ENCODE measurements at regions not wholly inside any gene's neighbourhood (a gene's known extent, or its start where the extent isn't known, plus 50 kb on each side); places are given as distances from the start of the nearest gene placed in this dataset.
"Not testable (repeated sequence)": the region's sequence is repeated elsewhere in the genome, so short reads cannot be mapped to it uniquely, and the experiment has no call there.

DNA sequence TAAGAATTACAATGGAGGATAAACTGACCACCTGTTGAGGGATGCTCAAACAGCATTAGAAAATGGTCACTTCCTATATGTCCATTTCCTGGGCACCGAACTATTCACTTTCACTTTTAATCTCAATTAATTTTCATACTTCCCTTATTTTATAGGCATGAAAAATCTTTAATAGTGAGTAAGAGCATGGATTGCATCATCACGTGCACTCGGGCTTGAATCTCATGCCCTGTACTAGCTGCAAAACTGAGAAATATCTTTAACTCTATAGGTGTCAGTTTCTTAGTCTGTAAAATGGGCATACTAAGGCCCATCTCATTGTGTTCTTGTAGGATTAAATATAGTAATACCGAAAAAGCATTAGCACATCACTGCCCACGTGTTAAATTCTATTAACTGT is 183.9 kb upstream of the FIGN start:
- no peak for DNase-seq

DNA sequence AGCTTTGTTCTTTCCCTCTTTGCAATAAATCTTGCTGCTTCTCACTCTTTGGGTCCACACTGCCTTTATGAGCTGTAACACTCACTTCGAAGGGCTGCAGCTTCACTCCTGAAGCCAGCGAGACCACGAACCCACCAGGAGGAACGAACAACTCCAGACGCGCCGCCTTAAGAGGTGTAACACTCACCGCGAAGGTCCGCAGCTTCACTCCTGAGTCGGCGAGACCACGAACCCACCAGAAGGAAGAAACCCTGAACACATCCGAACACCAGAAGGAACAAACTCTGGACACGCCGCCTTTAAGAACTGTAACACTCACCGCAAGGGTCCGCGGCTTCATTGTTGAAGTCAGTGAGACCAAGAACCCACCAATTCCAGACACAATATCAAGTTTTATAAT is 178.7 kb upstream of the FIGN start:
- DNase-seq, result not testable (repeated sequence)

DNA sequence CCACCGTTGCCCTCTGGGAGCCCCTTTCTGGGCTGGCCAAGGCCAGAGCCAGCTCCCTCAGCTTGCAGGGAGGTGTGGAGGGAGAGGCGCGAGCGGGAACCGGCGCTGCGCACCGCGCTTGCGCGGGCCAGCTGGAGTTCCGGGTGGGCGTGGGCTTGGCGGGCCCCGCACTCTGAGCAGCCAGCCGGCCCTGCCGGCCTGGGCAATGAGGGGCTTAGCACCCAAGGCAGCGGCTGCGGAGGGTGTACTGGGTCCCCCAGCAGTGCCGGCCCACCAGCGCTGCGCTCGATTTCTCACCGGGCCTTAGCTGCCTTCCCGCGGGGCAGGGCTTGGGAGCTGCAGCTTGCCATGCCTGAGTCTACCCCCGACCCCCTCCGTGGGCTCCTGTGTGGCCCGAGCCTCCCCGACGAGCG is 177.7 kb upstream of the FIGN start:
- not testable (repeated sequence) for DNase-seq

DNA sequence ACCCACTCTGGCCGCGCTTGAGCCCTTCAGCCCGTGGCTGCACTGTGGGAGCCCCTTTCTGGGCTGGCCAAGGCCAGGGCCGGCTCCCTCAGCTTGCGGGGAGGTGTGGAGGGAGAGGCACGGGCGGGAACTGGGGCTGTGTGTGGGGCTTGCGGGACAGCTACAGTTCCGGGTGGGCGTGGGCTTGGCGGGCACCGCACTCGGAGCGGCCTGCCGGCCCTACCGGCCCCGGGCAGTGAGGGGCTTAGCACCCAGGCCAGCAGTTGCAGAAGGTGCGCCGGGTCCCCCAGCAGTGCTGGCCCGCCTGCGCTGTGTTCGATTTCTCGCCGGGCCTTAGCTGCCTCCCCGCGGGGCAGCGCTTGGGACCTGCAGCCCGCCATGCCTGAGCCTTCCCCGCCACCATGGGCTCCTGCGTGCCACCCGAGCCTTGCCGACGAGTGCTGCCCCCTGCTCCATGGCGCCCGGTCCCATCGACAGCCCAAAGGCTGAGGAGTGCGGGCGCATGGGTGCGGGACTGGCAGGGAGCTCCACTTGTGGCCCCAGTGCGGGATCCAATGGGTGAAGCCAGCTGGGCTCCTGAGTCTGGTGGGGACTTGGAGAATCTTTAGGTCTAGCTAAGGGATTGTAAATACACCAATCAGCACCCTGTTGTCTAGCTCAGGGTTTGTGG is 173.7 kb upstream of the FIGN start:
- DNase-seq, result no peak

DNA sequence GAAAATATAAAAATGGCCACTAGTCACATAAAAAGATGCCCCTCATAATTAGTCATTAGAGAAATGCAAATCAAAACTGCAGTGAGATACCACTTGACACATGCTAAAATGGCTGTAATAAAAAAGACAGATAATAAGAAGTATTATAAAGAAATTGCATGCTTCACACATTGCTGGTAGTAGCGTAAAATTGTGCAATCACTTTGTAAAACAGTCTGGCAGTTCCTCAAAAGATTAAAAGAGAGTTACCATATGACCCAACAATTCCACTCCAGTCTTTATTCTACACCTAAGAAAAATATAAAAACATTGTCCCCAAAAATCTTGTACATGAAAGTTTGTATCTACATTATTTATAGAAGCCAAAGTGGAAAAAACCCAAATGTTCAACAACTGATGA is 170.6 kb upstream of the FIGN start:
- no peak for DNase-seq

DNA sequence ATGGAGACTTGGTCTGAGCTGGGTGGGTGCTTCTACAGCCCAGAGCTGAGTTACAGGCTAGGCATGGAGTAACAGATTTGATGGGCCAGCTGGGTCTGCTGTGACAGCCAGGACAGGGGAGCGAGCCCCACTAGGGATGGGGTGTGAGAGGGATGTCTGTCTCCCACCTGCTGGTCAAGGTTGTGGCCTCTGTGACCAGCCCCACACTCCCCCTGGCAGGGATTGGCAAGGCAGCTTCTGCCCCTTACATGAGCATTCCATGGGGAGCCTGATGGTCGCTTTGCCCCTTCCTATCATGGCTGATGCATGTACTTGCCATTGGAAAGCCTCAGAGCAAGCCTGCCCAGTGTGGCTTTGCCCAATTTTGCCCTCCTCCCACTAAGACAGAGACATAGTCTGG is 162.0 kb upstream of the FIGN start:
- no peak for DNase-seq

DNA sequence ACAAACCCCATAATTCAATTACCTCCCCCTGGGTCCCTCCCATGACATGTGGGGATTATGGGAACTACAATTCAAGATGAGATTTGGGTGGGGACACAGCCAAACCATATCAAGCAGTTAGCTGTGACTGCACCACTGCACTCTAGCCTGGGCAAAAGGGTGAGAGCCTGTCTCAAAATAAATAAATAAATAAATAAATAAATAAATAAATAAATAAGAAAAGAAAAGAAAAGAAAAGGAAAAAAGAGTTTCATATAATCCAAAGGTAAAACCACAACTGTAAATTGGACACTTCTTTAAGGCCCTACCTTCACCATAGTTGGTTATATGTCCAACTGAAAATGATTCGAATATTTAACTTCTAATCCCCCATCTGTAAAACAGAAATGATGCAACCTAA is 157.6 kb upstream of the FIGN start:
- DNase-seq, result not testable (repeated sequence)

DNA sequence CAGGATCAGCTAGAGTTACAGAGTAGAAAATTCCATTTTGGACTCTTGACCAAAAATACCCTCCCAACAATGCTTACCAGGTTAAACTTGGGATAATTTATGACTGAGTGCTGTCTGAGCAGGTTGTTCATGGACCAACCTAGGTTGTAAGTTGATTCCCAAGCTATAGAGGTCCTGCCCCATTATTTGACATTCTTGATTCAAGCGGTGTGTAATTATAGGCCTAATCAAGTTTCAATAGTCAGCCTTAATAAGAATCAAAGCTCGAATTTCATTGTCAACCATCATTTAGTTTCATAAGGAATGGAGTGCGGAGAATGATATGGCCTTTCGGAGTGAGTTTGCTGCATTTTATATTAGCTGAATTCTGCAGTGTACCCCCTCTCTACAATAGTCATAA is 152.8 kb upstream of the FIGN start:
- DNase-seq, result no peak

DNA sequence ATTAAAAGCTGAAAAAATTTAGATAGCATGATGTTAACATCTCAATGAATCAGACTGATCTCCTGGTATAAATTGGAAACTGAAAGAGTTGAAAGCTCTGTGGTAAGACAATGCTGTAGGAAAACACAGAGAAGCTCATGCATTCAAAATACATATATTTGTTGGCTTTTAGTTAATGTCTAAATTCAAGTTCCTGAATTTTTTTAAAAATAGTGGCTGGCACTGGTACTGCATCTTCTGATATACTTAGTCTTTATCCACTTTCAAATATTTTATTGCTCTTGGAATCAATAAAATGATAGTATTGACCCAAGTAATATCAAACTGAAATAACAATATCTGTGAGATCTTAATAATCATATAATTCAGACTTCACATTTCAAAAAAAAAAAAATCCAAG is 151.4 kb upstream of the FIGN start:
- no peak for DNase-seq

DNA sequence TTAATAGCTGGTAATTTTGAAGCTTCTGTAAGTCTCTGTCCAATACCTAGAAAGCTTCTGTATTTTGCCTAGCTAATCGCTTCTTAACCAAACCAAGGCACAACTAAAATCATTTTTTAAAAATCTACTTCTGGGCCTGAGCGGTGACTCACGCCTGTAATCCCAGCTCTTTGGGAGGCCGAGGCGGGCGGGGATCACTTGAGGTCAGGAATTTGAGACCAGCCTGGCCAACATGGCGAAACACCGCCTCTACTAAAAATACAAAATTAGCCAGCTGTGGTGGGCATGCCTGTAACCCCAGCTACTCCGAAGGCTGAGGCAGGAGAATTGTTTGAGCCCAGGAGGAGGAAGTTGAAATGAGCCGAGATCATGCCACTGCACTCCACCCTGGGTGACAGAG is 148.6 kb upstream of the FIGN start:
- no peak for DNase-seq

DNA sequence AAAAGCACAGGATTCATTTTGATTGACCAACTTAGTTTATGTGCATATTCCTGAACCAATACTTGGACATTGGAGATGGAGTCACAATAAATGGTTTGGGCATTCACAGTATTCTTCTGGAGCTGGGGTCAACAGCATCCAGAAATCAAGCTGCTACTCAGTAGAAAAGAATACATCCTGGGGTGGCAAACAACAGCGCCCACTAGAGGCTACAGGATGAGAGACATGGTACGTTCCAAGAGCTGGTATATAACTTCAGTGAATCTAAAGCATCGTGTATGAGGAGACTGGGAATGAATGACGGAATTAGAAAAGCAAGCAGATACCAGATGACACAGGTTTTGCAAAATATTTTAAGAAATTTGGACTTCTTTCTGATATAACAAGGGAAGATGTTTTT is 142.9 kb upstream of the FIGN start:
- no peak for DNase-seq

DNA sequence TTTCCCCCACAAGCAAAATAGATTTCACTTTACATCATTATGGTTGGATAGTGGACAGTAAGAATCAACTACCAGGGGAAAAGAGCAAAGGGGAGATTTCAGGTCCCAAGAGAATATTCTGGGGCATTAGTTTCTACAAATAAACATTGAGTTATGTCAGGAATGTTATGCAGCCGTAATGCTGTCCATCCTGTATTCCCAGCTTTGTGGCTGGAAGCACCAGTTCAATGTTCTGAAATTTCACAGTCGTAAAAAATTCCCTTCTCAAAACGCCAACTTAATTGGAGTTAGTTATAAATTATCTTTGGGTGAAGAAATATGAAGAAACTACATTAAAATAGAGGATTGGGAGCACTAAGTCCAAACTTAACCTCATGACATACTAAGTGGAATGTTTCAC is 141.5 kb upstream of the FIGN start:
- no peak for DNase-seq

DNA sequence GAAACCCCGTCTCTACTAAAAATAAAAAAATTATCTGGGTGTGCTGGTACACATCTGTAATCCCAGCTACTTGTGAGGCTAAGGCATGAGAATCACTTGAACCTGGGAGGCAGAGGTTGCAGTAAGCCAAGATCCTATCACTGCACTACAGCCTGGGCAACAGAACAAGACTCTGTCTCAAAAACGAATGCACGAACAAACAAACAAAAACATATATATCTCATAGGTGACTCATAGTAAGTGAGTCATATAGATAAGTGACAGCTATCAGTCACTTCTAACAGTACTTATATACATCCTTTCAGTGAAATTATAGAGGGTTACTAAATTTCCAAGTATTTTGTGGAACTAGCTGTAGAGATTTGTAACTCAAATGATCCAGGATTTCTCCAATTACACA is 127.3 kb upstream of the FIGN start:
- DNase-seq, result no peak

DNA sequence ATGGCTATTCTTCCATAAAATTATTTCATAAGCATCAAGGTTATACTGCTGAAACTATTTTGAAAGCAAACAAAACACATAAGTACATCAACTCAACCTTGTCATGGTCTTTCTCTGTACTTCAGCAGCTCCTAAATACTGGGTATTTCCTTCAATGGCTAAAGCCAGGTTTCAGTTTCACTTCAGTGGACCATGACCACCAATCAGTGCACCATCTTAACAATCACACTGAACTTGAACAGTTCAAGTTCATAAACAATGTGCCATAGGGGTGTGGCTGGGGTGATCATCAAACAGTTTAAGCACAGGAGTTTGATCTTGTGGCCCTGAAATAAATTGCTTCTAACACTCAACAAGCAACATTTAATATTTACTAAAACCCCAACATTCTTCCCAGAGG is 124.1 kb upstream of the FIGN start:
- no peak for DNase-seq

DNA sequence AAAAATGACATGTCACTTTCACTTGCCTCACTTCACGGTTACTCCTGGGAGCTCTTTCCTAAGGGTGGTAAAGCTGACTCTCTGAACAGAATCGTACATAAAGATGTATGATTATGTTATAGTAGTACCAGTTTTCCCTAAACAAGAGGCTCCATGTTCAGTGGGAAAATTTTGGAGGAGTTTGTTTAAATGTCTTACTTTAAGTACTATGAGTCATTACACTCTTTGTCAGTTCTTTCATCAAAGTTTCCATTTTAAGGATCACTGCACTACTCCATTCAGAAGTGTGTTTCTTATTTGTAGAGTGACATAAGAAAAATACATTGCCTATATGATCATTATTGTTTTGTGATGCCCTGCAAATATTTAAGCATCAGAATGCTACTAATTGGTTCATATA is 121.1 kb upstream of the FIGN start:
- DNase-seq, result no peak

DNA sequence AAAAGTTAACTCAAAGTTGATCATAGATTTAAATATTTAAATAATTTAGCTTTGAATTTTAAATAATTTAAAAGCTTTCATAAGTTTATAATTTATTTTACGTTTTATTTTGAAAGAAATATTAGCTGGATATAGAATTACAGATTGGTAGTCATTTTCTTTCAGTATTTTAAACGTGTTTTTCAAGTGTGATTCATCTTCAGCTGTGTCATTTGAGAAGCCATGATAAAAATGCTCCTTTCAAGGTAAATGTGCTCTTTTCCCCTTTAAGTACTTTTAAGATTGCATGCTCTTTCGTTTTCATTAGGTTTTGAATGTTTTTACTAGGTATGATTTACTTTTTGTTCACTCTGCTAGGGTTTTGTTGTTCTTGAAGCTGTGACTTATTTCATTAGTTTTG is 116.8 kb upstream of the FIGN start:
- no peak for DNase-seq

DNA sequence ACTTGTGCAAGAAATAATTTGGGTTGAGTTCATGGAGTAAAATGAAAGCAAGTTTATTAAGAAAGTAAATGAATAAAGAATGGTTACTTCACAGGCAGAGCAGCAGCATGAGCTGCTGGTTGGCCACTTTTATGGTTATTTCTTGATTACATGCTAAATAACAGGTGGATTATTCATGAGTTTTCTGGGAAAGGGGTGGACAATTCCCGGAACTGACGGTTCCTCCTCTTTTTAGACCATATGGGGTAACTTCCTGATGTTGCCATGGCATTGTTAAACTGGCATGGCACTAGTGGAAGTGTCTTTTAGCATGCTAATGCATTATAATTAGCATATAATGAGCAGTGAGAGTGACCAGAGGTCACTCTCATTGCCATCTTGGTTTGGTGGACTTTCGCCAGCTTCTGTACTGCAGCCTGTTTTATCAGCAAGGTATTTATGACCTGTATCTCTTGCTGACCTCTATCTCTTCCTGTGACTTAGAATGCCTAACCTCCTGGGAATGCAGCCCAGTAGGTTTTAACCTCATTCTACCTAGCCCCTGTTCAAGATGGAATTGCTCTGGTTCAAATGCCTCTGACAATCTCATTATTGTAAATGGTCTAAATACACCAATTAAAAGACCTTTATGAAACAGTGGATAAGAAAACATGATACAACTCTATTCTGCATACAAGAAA is 114.1 kb upstream of the FIGN start:
- no peak for DNase-seq

DNA sequence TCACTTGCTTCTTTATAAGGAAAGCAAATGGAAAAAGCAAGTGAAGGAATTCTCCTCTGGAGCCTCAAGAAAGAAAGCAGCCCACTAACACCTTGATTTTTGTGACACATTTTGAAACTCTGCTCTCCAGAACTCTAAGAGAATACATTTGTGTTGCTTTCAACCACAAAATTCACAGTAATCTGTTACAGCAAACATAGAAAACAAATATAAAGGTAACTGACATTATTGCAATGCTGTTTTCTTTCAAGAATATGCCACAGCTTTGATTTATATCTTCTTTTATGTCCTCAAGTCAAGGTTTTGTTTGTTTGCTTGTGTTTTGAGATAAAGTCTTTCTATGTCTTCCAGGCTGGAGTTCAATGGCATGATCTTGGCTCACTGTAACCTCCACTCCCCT is 103.1 kb upstream of the FIGN start:
- no peak for DNase-seq

DNA sequence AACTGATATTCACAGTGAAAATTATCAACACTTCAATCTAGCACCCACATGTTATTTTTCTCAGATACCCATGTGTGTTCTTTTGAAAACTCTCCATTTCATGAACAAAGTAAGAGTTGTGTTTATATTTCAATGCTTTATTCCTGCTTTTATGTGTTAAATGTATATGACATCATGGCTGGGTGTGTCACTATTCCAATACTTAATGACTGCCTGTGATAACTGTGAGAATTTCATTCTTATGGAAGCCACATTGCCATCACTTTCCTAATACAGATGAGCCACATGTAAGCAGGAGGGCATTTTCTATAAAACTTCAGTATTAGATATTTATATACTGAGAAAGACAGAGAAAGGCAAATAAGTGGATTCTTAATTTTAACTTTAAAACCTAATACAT is 100.4 kb upstream of the FIGN start:
- DNase-seq, result no peak

DNA sequence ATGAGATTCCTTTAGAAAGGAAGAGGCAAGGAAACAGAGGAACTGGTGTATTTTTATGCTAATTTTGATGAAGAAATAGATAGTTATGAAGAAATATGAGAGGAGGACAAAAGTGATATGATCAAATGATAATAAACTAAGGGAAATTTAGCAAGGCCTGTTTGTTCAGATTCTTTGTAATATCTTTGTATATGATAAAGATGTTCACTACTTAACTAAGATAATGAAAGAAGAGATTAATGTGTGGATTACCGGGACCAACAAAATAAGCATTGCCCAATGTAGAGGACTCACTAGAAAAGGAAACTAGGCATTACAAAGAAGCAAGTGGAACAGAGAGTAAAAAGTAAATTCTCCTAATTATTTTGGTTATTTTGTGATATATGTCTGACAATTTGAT is 99.0 kb upstream of the FIGN start:
- no peak for DNase-seq

DNA sequence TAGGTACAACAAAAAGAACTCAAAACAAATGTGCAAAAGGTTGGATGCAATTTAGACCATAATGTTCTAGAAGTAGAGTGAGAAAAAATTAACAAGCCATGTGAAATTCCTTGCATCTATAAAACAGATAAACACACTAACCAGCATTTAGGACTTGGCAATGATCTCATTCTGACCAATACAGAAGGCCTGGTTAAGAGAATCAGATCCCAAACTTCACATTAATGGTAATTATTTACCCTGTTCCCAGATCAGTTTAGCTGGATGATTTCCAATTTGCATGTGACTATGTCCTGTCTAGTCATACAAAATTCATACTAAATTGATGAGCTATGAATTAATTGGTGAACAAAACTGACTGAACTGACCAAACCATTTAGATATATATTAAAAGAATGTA is 98.4 kb upstream of the FIGN start:
- DNase-seq, result no peak

DNA sequence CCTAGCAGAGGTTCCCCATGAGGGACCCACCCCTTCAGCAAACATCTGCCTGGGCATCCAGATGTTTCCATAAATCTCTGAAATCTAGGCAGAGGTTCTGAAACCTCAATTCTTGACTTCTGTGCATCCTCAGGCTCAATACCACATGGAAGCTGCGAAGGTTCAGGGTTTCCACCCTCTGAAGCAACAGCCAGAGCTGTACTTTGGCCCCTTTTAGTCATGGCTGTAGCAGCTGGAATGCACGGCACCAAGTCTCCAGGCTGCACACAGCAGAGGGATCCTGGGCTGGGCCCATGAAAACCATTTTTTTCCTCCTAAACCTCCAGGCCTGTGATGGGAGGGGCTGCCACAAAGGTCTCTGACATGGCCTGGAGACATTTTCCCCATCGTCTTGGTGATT is 93.0 kb upstream of the FIGN start:
- no peak for DNase-seq

DNA sequence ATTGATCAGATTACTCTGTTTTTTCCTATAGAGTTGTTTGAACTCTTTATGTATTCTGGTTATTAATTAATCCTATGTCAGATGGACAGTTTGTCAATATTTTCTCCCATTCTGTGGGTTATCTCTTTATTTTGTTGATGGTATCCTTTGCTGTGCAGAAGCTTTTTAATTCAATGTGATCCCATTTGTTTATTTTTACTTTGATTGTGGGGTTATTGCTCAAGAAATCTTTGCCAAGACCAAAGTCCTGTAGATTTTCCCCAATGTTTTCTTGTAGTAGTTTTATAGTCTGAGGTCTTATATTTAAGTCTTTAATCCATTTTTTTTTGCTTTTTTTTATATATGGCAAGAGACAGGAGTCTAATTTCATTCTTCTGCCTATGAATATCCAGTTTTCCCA is 86.2 kb upstream of the FIGN start:
- DNase-seq, result no peak

DNA sequence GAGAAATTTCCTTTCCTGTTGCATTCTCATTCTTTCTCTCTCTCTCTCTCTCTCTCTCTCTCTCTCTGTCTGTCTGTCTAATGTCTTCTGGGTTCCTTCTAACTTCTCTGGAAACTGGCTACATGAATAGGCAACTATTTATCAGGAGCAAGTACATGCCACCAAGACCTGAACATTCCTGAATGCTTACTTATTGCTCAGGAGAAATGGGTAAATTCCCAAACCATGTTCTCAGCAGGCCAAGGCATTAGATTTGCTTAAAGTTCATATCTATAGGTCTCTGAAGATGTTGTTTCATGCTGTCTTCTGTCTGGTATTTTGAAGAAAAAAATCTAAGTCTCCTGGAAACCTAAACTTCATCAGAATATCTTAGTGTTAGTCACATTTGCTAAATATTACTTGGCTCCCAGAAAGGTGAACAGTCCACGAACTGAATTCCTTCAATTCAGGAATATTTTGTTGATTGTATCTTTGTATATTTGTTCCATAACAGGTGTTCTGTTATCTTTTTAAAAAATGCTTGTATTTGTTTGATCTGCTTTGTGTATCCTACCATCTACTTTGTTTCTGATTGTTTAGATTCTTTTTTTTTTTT is 77.2 kb upstream of the FIGN start:
- DNase-seq, result no peak

DNA sequence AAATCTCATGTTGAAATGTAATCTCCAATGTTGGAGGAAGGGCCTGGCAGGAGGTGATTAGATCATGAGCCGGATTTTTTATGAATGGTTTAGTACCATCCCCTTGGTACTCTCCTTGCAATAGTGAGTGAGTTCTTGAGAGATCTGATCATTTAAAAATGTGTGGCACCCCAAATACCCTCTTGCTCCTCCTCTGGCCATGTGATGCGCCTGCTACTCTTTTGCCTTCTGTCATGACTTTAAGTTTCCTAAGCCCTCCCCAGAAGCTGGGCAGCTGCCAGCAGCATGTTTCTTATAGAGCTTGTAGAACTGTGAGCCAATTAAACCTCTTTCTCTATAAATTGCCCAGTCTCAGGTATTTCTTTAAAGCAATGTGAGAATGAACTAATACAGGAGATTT is 72.6 kb upstream of the FIGN start:
- DNase-seq, result no peak

Data from COR-L47 (cell line).